GM10266 (cell line): ENCODE measurements at regions not wholly inside any gene's neighbourhood (a gene's known extent, or its start where the extent isn't known, plus 50 kb on each side); places are given as distances from the start of the nearest gene placed in this dataset.

Source experiments
- DNase-seq: peaks from one replicate; pipeline ENCODE4 v3.0.0; 2012; ENCODE audit errors: extremely low spot score
- TF ChIP-seq, protein P1 (sequence below): IDR thresholded peaks from 2 replicates; pipeline ENCODE4 v1.5.1; 2012; ENCODE audit warnings: mild to moderate bottlenecking, low read depth; ENCODE audit not compliant: control insufficient read depth, insufficient read depth; ENCODE audit errors: missing control alignments

DNA sequence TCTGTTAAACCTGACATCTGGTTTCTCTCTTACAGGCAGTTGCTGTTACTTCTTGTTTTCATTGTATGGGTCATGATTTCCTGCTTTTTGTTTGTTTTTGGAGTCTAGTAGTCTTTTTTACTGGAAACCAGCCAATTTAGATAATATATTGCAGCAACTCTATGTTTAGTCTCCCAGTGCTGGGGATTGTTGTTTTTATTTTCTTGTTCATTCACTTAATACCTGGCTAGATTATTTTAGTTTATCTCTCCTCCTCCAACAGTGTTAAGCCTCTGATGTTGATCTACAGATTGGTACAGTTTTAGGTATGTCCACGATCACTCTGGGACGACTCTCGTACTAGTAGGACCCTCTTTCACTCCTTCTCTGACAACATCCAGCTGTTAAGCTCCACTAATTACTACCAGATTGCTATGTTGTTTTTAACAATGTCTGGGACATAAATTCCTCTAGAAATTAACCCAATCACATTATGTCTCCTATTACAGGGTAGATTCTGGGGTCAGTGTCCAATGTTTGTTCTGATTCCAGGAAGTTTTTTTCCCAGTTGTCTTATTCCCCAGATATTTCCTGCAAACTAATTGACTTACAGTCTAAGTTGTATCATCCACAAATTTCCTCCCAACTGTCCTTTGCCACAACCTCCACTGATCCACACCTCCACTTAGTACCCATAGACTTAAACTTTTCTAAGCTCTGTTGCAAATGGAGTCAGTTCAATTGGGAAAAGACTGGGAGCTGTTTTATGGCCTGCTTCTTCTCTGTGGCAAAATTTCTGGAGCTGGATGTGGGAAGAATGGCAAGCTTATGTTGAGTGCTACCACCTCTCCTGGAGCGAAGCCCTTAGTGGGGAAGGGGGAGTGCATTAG, 1280.6 kb upstream of the CNTN5 start:
- TF ChIP-seq, protein P1, sequence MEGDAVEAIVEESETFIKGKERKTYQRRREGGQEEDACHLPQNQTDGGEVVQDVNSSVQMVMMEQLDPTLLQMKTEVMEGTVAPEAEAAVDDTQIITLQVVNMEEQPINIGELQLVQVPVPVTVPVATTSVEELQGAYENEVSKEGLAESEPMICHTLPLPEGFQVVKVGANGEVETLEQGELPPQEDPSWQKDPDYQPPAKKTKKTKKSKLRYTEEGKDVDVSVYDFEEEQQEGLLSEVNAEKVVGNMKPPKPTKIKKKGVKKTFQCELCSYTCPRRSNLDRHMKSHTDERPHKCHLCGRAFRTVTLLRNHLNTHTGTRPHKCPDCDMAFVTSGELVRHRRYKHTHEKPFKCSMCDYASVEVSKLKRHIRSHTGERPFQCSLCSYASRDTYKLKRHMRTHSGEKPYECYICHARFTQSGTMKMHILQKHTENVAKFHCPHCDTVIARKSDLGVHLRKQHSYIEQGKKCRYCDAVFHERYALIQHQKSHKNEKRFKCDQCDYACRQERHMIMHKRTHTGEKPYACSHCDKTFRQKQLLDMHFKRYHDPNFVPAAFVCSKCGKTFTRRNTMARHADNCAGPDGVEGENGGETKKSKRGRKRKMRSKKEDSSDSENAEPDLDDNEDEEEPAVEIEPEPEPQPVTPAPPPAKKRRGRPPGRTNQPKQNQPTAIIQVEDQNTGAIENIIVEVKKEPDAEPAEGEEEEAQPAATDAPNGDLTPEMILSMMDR, result no peak
- no peak for DNase-seq

DNA sequence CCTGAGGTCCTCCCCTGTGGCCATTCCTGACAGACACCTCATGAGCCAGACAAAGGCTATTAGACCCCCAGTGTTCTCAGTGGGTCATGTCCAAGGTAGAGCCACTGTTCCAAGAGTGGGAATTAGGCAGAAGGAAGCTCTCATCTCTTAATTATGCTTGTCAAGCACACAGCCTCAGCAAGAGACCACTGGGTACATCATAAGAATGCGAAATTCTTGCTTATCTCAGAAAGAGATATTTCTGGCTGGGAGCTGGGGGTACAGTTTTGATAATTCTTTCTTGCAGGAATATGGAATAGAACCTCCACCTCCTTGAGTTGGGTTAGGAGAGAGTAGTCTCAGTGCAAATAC, 1280.0 kb upstream of the CNTN5 start:
- TF ChIP-seq, protein P1, result no peak
- DNase-seq, result no peak

DNA sequence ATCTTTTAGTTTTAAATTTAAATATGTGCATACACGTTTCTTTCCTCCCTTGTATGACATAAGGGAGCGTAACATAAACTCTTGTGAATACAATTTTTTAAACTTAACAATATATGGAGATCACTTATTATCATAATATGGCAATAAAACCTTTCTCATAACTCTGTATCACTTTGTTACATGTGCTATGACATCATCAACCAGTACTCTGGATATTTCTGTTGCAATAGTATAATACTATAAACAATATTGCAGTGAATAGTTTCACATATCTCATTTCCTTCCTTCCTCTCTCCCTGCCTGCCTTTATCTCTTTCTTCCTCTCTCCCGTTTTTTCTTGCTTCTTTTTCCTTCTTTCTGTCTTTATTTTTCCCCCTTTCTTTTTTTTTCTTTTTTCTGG, 1278.0 kb upstream of the CNTN5 start:
- TF ChIP-seq, protein P1, result no peak
- no peak for DNase-seq

DNA sequence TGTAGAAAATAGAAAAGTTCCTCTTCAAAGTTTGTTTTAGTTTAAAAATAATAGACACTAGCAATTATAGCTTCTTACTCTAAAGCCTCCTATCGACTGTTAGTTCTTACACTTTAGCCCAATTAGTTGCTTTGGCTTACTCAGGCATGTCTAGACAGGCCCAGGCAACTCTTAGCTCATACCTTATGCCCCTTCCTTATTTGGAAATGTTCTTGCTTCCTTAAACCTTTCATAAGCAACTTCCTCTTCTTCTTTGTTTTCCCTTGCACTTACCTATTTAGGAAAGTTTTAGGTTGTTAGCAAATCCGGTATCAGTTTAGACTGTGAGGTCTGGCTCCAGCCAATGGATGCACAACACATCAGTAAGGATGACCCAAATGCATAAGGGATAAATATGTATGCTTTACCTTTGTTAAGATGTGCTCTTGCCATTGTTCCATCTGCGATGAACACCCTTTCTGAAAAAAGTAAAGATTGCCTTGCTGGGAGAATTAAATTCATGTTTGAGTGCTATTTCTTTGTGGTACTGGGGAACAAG, 1277.5 kb upstream of the CNTN5 start:
- no peak for DNase-seq
- TF ChIP-seq, protein P1, result no peak

DNA sequence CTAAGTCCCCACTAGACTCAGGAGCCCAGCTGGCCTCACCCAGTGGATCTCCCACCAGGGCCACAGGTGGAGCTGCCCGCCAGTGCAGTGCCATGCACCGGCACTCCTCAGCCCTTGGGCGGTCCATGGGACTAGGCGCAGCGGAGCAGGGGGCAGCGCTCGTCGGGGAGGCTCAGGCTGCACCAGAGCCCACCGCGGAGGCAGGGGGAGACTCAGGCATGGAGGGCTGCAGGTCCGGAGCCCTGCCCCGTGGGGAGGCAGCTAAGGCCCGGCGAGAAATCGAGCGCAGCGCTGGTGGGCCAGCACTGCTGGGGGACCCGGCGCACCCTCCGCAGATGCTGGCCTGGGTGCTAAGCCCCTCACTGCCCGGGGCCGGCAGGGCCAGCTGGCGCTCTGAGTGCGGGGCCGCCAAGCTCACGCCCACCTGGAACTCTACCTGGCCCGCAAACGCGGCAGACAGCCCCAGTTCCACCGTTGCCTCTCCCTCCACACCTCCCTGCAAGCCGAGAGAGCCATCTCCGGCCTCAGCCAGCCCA, 1275.2 kb upstream of the CNTN5 start:
- TF ChIP-seq, protein P1, result no peak
- no peak for DNase-seq

DNA sequence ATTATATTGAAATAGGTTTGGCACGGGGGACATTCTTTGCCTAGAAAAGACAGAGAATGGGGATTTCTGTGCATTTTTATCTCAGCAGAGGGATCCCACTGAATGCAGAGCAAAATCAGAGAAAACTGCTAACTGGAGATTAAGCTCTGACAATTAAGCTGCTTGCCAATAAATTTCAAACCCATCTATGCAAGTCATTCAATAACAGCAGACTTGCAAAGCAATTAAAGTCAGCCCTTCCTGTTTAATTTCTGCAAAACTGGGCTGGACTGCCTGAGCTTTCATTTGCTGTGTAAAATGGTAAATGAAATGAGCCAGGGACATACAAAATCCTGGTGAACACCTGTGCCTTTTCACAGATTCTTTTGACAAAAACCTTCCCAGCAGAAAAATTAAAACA, 1273.9 kb upstream of the CNTN5 start:
- TF ChIP-seq, protein P1, result no peak
- DNase-seq, result no peak

DNA sequence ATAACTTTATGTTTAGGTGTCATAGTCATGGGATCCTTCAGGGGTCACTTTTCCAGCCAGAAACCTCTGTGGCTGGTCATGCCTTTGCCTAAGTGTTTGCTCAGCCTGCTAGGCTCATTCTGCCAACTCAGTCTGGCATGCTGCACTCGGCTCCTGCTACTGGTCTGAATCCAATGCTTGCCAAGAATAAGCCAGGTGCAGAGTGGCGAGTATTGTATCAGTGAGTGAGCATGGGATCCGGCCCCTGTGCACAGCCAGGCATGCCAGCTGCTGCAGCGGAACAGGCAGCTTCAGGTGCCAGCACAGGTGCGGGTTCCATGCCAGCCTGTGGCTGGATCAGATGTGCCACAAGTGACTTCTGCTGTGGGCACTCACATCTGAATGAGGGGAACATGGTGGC, 1269.3 kb upstream of the CNTN5 start:
- no peak for DNase-seq
- TF ChIP-seq, protein P1, result no peak
